ENCODE measurements at regions not wholly inside any gene's neighbourhood (a gene's known extent, or its start where the extent isn't known, plus 50 kb on each side); places are given as distances from the start of the nearest gene placed in this dataset.

GRCh38 chr13:64871742-64872141 is 2358.4 kb downstream of the PCDH9 start:
- ATAC-seq (peak; percentile 41; the same call in 1 of the 3 replicates), FAIRE-seq (no peak), DNase-seq (ENCODE audit: low spot score) (peak; percentile 0)
- Histone ChIP-seq H4K20me1 (ENCODE audit: insufficient read depth, low read length) (no peaks in the 10 kb centered on the region), H3K79me2 (ENCODE audit: insufficient read depth, low read length) (no peaks in the 10 kb centered on the region), H3K4me3 (replicated peaks in 1 of 3; ENCODE audit: insufficient read depth in 1 of 3, low read depth in 2 of 3, low read length in 3 of 3) (no peak overlapping the region), H3K9ac (ENCODE audit: insufficient read depth, low read depth, low read length) (no peak overlapping the region), H2AFZ (ENCODE audit: low read length) (no peak overlapping the region), H3K4me2 (ENCODE audit: low read depth, low read length) (no peak overlapping the region), H3K27me3 (ENCODE audit: control insufficient read depth in 1 of 2, insufficient read depth in 2 of 2, low read length in 2 of 2) (no peaks in the 10 kb centered on the region), H3K36me3 (replicated peaks in 1 of 2; ENCODE audit: control insufficient read depth in 1 of 2, insufficient read depth in 2 of 2, low read length in 2 of 2) (no peaks in the 10 kb centered on the region), H3K27ac (ENCODE audit: extremely low read length, insufficient read depth, low read length) (no peak overlapping the region), H3K9me3 (ENCODE audit: low read length) (no peaks in the 10 kb centered on the region), H3K4me1 (ENCODE audit: insufficient read depth, low read length) (no peaks in the 10 kb centered on the region)
- intact Hi-C loops (cut with micrococcal nuclease; ENCODE audit: unreplicated experiment) (no loop called here), in situ Hi-C loops (cut with HindIII; ENCODE audit: extremely low pct_ligation_motif_present, low pct_unique_long_range_greater_than_20kb) (no loop called here)
- TF ChIP-seq ZNF432 (CRISPR knock-in tag; IDR thresholded peaks at IDR 0.05; ENCODE audit: borderline replicate concordance): no peak
- TF ChIP-seq ZFP91 (CRISPR knock-in tag; IDR thresholded peaks at IDR 0.05; ENCODE audit: borderline replicate concordance): no peak
- no peak for TF ChIP-seq CBFB (CRISPR knock-in tag; IDR thresholded peaks at IDR 0.05)
- no peak for TF ChIP-seq ZNF496 (CRISPR knock-in tag; IDR thresholded peaks at IDR 0.05; ENCODE audit: insufficient replicate concordance)
- TF ChIP-seq ZSCAN12 (CRISPR knock-in tag; IDR thresholded peaks at IDR 0.05): no peak
- ChIA-PET POLR2A (no interaction called here), CTCF (ENCODE audit: low intra/inter-chr PET ratio, low total read pairs) (no interaction called here)
- BruUV-seq (replicated peaks): no TSS peak
- 30% methylated on average over 2 of the region's 5 CpGs for WGBS (ENCODE audit: low lambda C conversion rate)

- no peak overlapping the region for H3K4me2 ChIP-seq (ENCODE audit: low read depth, low read length)
- CTCF ChIA-PET (ENCODE audit: low intra/inter-chr PET ratio, low total read pairs): no interaction called here
- in situ Hi-C loops (cut with HindIII; ENCODE audit: extremely low pct_ligation_motif_present, low pct_unique_long_range_greater_than_20kb) (no loop called here), intact Hi-C loops (cut with micrococcal nuclease; ENCODE audit: unreplicated experiment) (no loop called here)
- POLR2A ChIA-PET: no interaction called here
- 3% methylated on average over 3 of the region's 3 CpGs for WGBS (ENCODE audit: low lambda C conversion rate)
- H3K79me2 ChIP-seq (ENCODE audit: insufficient read depth, low read length): no peaks in the 10 kb centered on the region
- no peak overlapping the region for H3K27ac ChIP-seq (ENCODE audit: extremely low read length, insufficient read depth, low read length)
- DNase-seq (ENCODE audit: low spot score) (no peak), ATAC-seq (no peak), FAIRE-seq (no peak)
- H3K4me1 ChIP-seq (ENCODE audit: insufficient read depth, low read length): no peaks in the 10 kb centered on the region
- BruUV-seq (replicated peaks): no TSS peak
- H3K9ac ChIP-seq (ENCODE audit: insufficient read depth, low read depth, low read length): no peak overlapping the region
- H3K4me3 ChIP-seq (replicated peaks in 1 of 3; ENCODE audit: insufficient read depth in 1 of 3, low read depth in 2 of 3, low read length in 3 of 3): no peak overlapping the region
- no peaks in the 10 kb centered on the region for H4K20me1 ChIP-seq (ENCODE audit: insufficient read depth, low read length)
- H2AFZ ChIP-seq (ENCODE audit: low read length): no peak overlapping the region
- no peaks in the 10 kb centered on the region for H3K27me3 ChIP-seq (ENCODE audit: control insufficient read depth in 1 of 2, insufficient read depth in 2 of 2, low read length in 2 of 2)
- no peaks in the 10 kb centered on the region for H3K36me3 ChIP-seq (replicated peaks in 1 of 2; ENCODE audit: control insufficient read depth in 1 of 2, insufficient read depth in 2 of 2, low read length in 2 of 2)
- no peaks in the 10 kb centered on the region for H3K9me3 ChIP-seq (ENCODE audit: low read length)
- no peak for TF ChIP-seq NFYB (CRISPR knock-in tag; IDR thresholded peaks at IDR 0.05)
- TF ChIP-seq ZNF737 (CRISPR knock-in tag; IDR thresholded peaks at IDR 0.05; ENCODE audit: borderline replicate concordance): no peak
- no peak for TF ChIP-seq HNRNPLL (IDR thresholded peaks at IDR 0.05; ENCODE audit: low read depth, low read length, poor library complexity, severe bottlenecking)
- TF ChIP-seq ZNF333 (CRISPR knock-in tag; IDR thresholded peaks at IDR 0.05; ENCODE audit: borderline replicate concordance): no peak
- TF ChIP-seq PATZ1 (CRISPR knock-in tag; IDR thresholded peaks at IDR 0.05): no peak
- TF ChIP-seq HMGXB3 (CRISPR knock-in tag; IDR thresholded peaks at IDR 0.05; ENCODE audit: borderline replicate concordance): no peak
Observed at GRCh38 chr13:64869539-64869938, 2360.6 kb downstream of the PCDH9 start.
